Adrenal gland (tissue), 9 donors: ENCODE measurements at regions not wholly inside any gene's neighbourhood (a gene's known extent, or its start where the extent isn't known, plus 50 kb on each side); places are given as distances from the start of the nearest gene placed in this dataset.

Source experiments
- DNase-seq, 7 donors: peaks; one replicate each; pipeline ENCODE4 v3.0.0-alpha.2; 2019 to 2020
- H3K27ac ChIP-seq, 5 donors: fragments of 200-600 bp; sonication (generic) in 4 of 5; 1 replicate in 3 of 5; 2 replicates in 2 of 5; pipeline versions ENCODE4 v1.5.1 to v1.8.0; 2016 to 2020; ENCODE audit warnings: mild to moderate bottlenecking in 1 of 5
- H3K27me3 ChIP-seq: fragments of 200-600 bp; 2 replicates; pipeline ENCODE4 v1.8.0; 2021
- H3K36me3 ChIP-seq, 2 donors: fragments of 200-600 bp; replicated peaks in 1 of 2; 1 replicate in 1 of 2; 2 replicates in 1 of 2; pipeline versions ENCODE4 v1.5.1 to v1.8.0; 2018 to 2022
- H3K4me1 ChIP-seq, 2 donors: fragments of 200-600 bp; replicated peaks in 1 of 2; 1 replicate in 1 of 2; 2 replicates in 1 of 2; pipeline versions ENCODE4 v1.5.1 to v1.8.0; 2018 to 2021
- H3K4me3 ChIP-seq, 4 donors: fragments of 200-600 bp; sonication (generic) in 3 of 4; one replicate each; pipeline ENCODE4 v1.5.1; 2016 to 2018
- H3K9me3 ChIP-seq, 3 donors: fragments of 200-600 bp; sonication (generic) in 1 of 3; replicated peaks in 1 of 3; 1 replicate in 2 of 3; 2 replicates in 1 of 3; pipeline versions ENCODE4 v1.5.1 to v1.8.0; 2016 to 2021
- CTCF ChIP-seq, 6 experiments: fragments of 450-650 bp in 4 of 6; fragments of 200-600 bp in 2 of 6; sonication (generic) in 1 of 6; IDR thresholded peaks; 1 replicate in 5 of 6; 2 replicates in 1 of 6; pipeline versions ENCODE4 v1.5.1 to v1.8.0; 2016 to 2021; ENCODE audit warnings: antibody characterized with exemption in 6 of 6, mild to moderate bottlenecking in 2 of 6, moderate library complexity in 1 of 6
- POLR2A ChIP-seq, 2 donors: fragments of 450-650 bp; IDR thresholded peaks; one replicate each; pipeline ENCODE4 v1.6.1; 2017; ENCODE audit warnings: antibody characterized with exemption in 2 of 2, mild to moderate bottlenecking in 2 of 2, moderate library complexity in 1 of 2
- WGBS, 4 donors: extraction: QIAGEN DNeasy Blood & Tissue Kit in 2 of 4; methylation state at CpG; one replicate each; pipeline versions ENCODE4 v1.1.5 to v1.1.7; 2013 to 2017; 5-methylcytosine and 5-hydroxymethylcytosine counted together
- intact Hi-C, 2 donors: fragments of 100-400 bp; cut with DNase I; formaldehyde crosslinking; loops; one replicate each; pipeline versions ENCODE4 v1.14.1 to v1.15.0; 2022 to 2023
- donor health status: healthy with polysubstance abuse.
- donor health status: Bipolar disorder and iron deficiency.
- donor health status: DM: yes; HTN: yes; CAD: no.
- donor health status: DM: no; HTN: no; CAD: no.
- donor health status: DM: no; HTN: no; CAD: no.

DNA sequence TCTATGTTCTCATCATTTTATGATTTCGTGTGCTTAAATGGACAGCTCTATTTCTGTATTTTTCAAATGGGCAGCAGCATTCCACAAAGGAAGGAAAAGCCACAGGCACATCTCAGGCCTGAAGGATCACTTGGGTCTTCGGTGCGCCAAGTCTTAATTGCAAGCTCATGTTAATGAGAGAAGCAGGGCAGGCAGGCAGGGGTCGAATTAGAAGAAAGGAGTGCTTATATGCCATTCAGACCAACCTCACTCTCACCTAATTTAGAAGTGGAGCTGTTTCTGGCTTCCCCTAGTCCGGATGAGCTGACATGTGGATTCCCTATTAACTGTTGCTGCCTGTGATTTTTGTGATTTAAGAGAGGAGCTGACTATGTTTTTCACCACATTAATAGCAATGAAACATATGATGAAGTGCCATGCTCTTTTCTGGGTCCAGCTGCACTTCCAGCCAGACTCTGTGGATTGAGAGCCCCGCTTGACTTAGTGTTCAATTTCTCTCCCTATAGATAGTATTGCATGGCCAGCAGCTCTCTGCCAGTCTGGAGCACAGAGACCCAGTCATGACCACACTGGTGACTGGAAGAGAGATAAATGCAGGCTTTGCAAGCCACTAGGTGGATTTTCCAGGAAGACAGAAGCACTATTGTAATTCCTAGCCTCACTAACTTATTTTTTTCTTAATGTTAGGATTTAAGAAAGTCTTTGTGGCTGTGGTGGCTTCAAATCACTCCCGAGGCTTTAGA lies 373.9 kb upstream of the FAT3 start:
- Histone ChIP-seq H3K9me3 (no peaks in the 10 kb centered on the region), H3K36me3 (no peaks in the 10 kb centered on the region), H3K4me3 (no peak overlapping the region), H3K27ac (no peak overlapping the region), H3K27me3 (no peaks in the 10 kb centered on the region), H3K4me1 (no peaks in the 10 kb centered on the region)
- intact Hi-C loops: no loop called here
- no peak for DNase-seq
- TF ChIP-seq POLR2A (IDR thresholded peaks at IDR 0.05) (no peak), CTCF (IDR thresholded peaks at IDR 0.05) (no peak)
- WGBS, 4 donors: 74 to 78% (median 75%) methylated on average over 7 of the region's 7 CpGs

GRCh38 chr11:91850021-91850420 lies 374.6 kb upstream of the FAT3 start:
- TF ChIP-seq POLR2A (IDR thresholded peaks at IDR 0.05) (no peak), CTCF (IDR thresholded peaks at IDR 0.05) (no peak)
- no peaks in the 10 kb centered on the region for H3K9me3 ChIP-seq
- H3K4me3 ChIP-seq: no peak overlapping the region
- 86 to 90% (median 88%) methylated on average over 6 of the region's 6 CpGs for WGBS, 4 donors
- DNase-seq: no peak
- no peaks in the 10 kb centered on the region for H3K36me3 ChIP-seq
- intact Hi-C loops: no loop called here
- H3K27me3 ChIP-seq: no peaks in the 10 kb centered on the region
- H3K4me1 ChIP-seq: no peaks in the 10 kb centered on the region
- H3K27ac ChIP-seq: no peak overlapping the region

DNA sequence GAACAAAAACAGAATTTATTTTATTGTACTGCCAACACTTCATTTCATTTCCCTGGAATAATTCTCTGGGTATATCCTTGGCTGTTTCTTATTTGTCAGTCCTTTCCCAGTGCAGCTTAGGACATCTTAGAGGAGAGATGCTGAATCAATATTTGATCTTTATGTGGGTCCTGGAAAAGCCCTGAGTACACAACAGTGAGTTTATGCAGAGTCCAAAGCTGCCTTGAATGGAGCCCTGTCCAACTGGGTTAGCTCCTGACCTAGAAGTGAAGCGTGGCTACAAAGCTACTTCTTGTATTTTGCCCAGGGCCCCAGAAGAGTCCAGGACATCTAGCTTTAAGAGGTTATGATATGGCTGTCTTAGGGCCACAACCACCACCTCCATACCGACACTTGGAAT lies 378.0 kb upstream of the FAT3 start:
- 76 to 90% (median 85%) methylated on average over 2 of the region's 2 CpGs for WGBS, 4 donors
- no peak overlapping the region for H3K27ac ChIP-seq
- no peaks in the 10 kb centered on the region for H3K9me3 ChIP-seq
- H3K4me3 ChIP-seq: no peak overlapping the region
- intact Hi-C loops: no loop called here
- H3K36me3 ChIP-seq: no peaks in the 10 kb centered on the region
- DNase-seq: no peak
- no peak for TF ChIP-seq CTCF (IDR thresholded peaks at IDR 0.05)
- TF ChIP-seq POLR2A (IDR thresholded peaks at IDR 0.05): no peak
- no peaks in the 10 kb centered on the region for H3K27me3 ChIP-seq
- H3K4me1 ChIP-seq: no peaks in the 10 kb centered on the region

- Histone ChIP-seq H3K36me3 (no peaks in the 10 kb centered on the region), H3K4me1 (no peaks in the 10 kb centered on the region), H3K4me3 (no peak overlapping the region), H3K27me3 (no peaks in the 10 kb centered on the region), H3K9me3 (no peaks in the 10 kb centered on the region), H3K27ac (no peak overlapping the region)
- DNase-seq: no peak
- intact Hi-C loops: no loop called here
- TF ChIP-seq CTCF (IDR thresholded peaks at IDR 0.05) (no peak), POLR2A (IDR thresholded peaks at IDR 0.05) (no peak)
Measured at GRCh38 chr11:91846002-91846401, 378.6 kb upstream of the FAT3 start.
